ENCODE measurements at regions not wholly inside any gene's neighbourhood (a gene's known extent, or its start where the extent isn't known, plus 50 kb on each side); places are given as distances from the start of the nearest gene placed in this dataset.

GRCh38 chr2:195031411-195031810 lies 625.6 kb upstream of the SLC39A10 start:
- Histone ChIP-seq H3K9me2 (no peaks in the 10 kb centered on the region), H3K4me1 (ENCODE audit: control insufficient read depth in 1 of 2, insufficient read depth in 2 of 2, low read depth in 1 of 2, low read length in 1 of 2) (no peaks in the 10 kb centered on the region; a peak in 1 of 4 replicates), H3K4me3 (ENCODE audit: low read depth in 2 of 2, low read length in 1 of 2) (no peak overlapping the region), H3K79me2 (ENCODE audit: insufficient read depth) (no peaks in the 10 kb centered on the region), H3K27me3 (ENCODE audit: insufficient read depth) (no peaks in the 10 kb centered on the region), H3K9ac (no peak overlapping the region), H4K20me1 (ENCODE audit: insufficient read depth) (no peaks in the 10 kb centered on the region), H2AFZ (ENCODE audit: low read depth) (no peak overlapping the region), H3K36me3 (replicated peaks in 1 of 2; ENCODE audit: control insufficient read depth in 1 of 2, insufficient read depth in 2 of 2, low read length in 1 of 2) (no peaks in the 10 kb centered on the region), H3K9me3 (no peaks in the 10 kb centered on the region), H3K27ac (ENCODE audit: low read depth in 2 of 2, low read length in 1 of 2) (no peak overlapping the region), H3K4me2 (no peak overlapping the region), H3F3A (replicated peaks; ENCODE audit: insufficient read depth) (no peaks in the 10 kb centered on the region)
- TF ChIP-seq GATA2 (CRISPR knock-in tag; IDR thresholded peaks at IDR 0.05): no peak
- TF ChIP-seq USF1 (IDR thresholded peaks at IDR 0.05; ENCODE audit: borderline replicate concordance, low read depth): no peak
- no peak for TF ChIP-seq NRF1 (IDR thresholded peaks at IDR 0.05; ENCODE audit: low read depth, low read length)
- TF ChIP-seq MXI1 (IDR thresholded peaks at IDR 0.05; ENCODE audit: low read depth, low read length): no peak
- TF ChIP-seq FOSL2 (IDR thresholded peaks at IDR 0.05; ENCODE audit: borderline replicate concordance, low read depth): no peak
- no peak for TF ChIP-seq TAF1 (IDR thresholded peaks at IDR 0.05; ENCODE audit: borderline replicate concordance, low read depth, low read length)
- no peak for TF ChIP-seq NFIC (IDR thresholded peaks at IDR 0.05; ENCODE audit: borderline replicate concordance)
- TF ChIP-seq PBX3 (IDR thresholded peaks at IDR 0.05): no peak
- TF ChIP-seq EZH2phosphoT487 (IDR thresholded peaks at IDR 0.05; ENCODE audit: borderline replicate concordance, low read depth): no peak
- TF ChIP-seq ELF1 (IDR thresholded peaks at IDR 0.05): no peak
- no peak for TF ChIP-seq CHD2 (IDR thresholded peaks at IDR 0.05; ENCODE audit: low read length, partially characterized antibody)
- no peak for TF ChIP-seq SIN3A (IDR thresholded peaks at IDR 0.05; ENCODE audit: borderline replicate concordance, low read depth, low read length)
- TF ChIP-seq RXRA (IDR thresholded peaks at IDR 0.05; ENCODE audit: borderline replicate concordance, low read depth): no peak
- no peak for TF ChIP-seq TCF12 (IDR thresholded peaks at IDR 0.05)
- TF ChIP-seq MAX (IDR thresholded peaks at IDR 0.05; ENCODE audit: low read depth): no peak
- no peak for TF ChIP-seq RCOR1 (IDR thresholded peaks at IDR 0.05; ENCODE audit: low read length)
- TF ChIP-seq FOXM1 (IDR thresholded peaks at IDR 0.05; ENCODE audit: low read depth): no peak
- no peak for DNase-seq
- CTCF ChIA-PET: no interaction called here
- WGBS (ENCODE audit: low lambda C conversion rate): 93% methylated on average over 1 of the region's 1 CpG
- POLR2A ChIA-PET: no interaction called here

GRCh38 chr2:195029804-195030654 lies 627.0 kb upstream of the SLC39A10 start:
- TF ChIP-seq IRF3 (IDR thresholded peaks at IDR 0.05; ENCODE audit: low read depth, low read length): no peak
- POLR2A ChIA-PET: no interaction called here
- CTCF ChIA-PET: no interaction called here

More at GRCh38 chr2:195029804-195030654, 627.0 kb upstream of the SLC39A10 start:
- H3K79me2 ChIP-seq (ENCODE audit: insufficient read depth): no peaks in the 10 kb centered on the region
- no peak overlapping the region for H2AFZ ChIP-seq (ENCODE audit: low read depth)
- no peak overlapping the region for H3K4me3 ChIP-seq (ENCODE audit: low read depth in 2 of 2, low read length in 1 of 2)
- no peaks in the 10 kb centered on the region for H3K9me3 ChIP-seq
- no peaks in the 10 kb centered on the region for H3K36me3 ChIP-seq (replicated peaks in 1 of 2; ENCODE audit: control insufficient read depth in 1 of 2, insufficient read depth in 2 of 2, low read length in 1 of 2)
- WGBS (ENCODE audit: low lambda C conversion rate): 15% methylated on average over 4 of the region's 4 CpGs
- no peak overlapping the region for H3K4me2 ChIP-seq
- no peaks in the 10 kb centered on the region for H4K20me1 ChIP-seq (ENCODE audit: insufficient read depth)
- DNase-seq: no peak
- no peak overlapping the region for H3K27ac ChIP-seq (ENCODE audit: low read depth in 2 of 2, low read length in 1 of 2)
- no peaks in the 10 kb centered on the region for H3K27me3 ChIP-seq (ENCODE audit: insufficient read depth)
- H3K9ac ChIP-seq: no peak overlapping the region
- H3F3A ChIP-seq (replicated peaks; ENCODE audit: insufficient read depth): no peaks in the 10 kb centered on the region
- H3K4me1 ChIP-seq (ENCODE audit: control insufficient read depth in 1 of 2, insufficient read depth in 2 of 2, low read depth in 1 of 2, low read length in 1 of 2): no peaks in the 10 kb centered on the region; a peak in 1 of 4 replicates
- H3K9me2 ChIP-seq: no peaks in the 10 kb centered on the region
